ENCODE measurements at regions not wholly inside any gene's neighbourhood (a gene's known extent, or its start where the extent isn't known, plus 50 kb on each side); places are given as distances from the start of the nearest gene placed in this dataset.
A peak's percentile ranks its signal among the peaks of the same experiment; 100 is the strongest.

DNA sequence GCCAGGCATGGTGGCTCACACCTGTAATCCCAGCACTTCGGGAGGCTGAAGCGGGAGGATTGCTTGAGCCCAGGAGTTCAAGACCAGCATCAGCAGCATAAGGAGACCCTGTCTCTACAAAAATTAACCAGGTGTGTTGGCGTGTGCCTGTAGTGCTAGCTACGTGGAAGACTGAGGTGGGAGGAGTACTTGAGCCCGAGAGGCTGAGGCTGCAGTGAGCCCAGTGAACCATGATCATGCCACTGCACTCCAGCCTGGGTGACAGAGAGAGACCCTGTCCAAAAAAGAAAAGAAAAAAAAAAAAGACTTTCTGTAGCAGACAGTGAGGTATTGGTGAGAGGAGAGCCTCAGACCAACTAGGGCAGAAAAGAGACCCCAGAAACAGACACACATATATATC is 263.8 kb downstream of the XXYLT1 start:
- DNase-seq (ENCODE audit: low spot score) (peak; percentile 23), ATAC-seq (no peak)
- intact Hi-C loops (cut with DNase I): no loop called here

DNA sequence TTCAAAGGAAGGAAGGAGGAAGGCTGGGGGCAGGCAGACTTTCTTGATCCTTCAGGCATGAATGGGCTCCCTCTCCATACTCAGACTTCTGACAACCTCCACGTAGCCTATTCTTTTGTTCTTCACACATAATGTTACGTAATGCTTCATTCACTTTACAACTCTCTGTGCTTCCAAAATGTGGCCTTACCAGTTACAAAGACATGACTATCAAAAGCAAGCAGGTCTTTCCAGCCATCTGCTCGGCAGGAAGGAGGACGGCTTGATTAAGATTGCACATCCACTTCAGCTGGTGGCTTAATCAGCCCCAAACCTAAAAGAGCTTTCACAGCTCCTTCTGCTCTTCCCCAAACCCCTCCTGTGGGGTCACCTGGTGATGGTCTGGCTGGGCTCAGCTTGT is 263.2 kb downstream of the XXYLT1 start:
- peak; percentile 19 for DNase-seq (ENCODE audit: low spot score)
- no peak for ATAC-seq

DNA sequence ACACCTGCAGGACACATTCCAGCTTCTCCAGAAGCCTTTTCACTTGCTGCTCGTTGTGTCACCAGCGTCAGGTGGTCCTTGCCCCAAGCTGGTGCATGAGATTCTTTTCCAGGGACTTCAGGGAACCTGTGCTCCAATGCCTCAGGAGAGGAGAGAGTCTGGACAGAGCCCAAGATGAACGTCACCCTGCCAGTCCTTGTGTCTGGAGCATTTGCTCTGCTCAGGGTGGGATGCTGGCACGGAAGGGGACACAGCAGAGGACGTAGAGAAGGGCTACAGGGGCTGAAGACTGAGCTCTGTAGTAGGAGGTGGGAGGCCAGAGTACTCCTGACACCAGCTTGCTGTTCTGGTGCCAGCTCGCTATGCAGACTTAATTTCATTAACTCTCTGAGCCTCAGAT is 262.1 kb downstream of the XXYLT1 start:
- intact Hi-C loops (cut with DNase I): no loop called here
- no peak for DNase-seq (ENCODE audit: low spot score)
- no peak for ATAC-seq

More for the DNA sequence above, 263.2 kb downstream of the XXYLT1 start:
- intact Hi-C loops (cut with DNase I): no loop called here

DNA sequence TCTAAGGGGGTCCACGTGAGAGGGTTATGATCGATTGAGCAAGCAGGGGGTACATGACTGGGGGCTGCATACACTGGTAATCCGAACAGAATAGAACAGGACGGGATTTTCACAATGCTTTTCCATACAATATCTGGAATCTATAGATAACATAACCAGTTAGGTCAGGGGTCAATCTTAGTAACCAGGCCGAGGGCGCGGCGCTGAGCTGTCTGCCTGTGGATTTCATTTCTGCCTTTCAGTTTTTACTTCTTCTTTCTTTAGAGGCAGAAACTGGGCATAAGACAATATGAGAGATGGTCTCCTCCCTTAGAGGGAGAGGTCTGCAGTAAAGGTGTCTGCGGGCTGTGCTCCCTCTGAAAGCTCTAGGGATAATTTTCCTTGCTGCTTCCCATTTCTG is 261.3 kb downstream of the XXYLT1 start:
- intact Hi-C loops (cut with DNase I): no loop called here
- no peak for ATAC-seq
- peak; percentile 41 for DNase-seq (ENCODE audit: low spot score)

DNA sequence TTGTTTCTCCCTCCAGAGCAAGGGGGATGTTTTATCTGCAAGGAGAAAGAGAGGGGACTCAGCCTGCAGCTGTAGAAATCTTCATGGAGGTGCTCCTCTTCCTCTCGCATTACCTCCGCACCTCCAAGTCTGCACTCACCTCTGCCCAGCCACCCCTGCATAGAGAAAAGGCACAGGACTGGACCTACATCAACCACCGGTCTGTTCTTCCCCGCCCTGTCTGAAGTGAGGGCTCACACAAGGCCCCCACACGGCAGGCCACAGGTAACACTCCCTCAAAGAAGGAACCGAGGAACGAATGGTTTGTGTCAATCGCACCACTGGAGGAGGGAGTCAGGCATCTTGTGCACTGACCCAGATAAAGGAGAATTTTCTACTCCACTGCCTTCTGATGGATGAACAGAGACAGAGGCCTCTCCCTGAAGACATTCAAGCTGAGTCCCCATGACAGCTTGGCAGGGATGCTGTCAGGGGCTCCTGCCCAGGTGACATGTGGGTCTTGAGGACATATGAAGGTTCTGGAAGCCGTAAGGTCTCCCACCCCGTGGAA is 260.3 kb downstream of the XXYLT1 start:
- DNase-seq (ENCODE audit: low spot score) (peak; percentile 44), ATAC-seq (no peak)
- intact Hi-C loops (cut with DNase I): no loop called here

DNA sequence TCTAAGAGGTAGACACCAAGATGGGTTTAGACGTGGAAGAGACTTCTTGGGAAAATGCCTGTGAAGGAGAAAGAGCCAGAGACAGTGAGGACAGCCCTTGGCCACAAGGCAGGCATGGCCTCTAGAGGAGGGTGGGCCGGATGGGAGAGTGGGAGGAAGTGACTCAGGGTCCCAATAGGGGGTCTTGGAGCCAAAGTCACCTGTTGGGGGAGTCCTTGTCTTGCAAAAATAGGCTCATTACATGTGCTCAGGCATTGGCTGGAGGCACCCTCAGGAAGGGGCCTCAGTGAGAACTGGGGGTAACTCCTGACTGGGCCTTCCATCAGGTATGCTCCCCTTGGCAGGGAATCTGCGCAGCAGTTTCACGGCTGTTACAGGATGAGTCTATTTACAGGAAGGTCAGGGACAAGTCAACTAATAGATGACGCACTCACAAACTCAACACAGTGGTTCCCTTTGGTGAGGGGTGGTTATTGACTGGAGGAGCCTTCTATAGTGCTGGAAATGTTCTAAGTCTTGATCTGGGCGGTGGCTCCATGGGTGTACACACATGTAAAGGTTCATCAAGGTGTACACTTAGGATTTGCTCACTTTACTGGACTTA is 259.6 kb downstream of the XXYLT1 start:
- intact Hi-C loops (cut with DNase I): no loop called here
- peak; percentile 25 for DNase-seq (ENCODE audit: low spot score)
- ATAC-seq: no peak

DNA sequence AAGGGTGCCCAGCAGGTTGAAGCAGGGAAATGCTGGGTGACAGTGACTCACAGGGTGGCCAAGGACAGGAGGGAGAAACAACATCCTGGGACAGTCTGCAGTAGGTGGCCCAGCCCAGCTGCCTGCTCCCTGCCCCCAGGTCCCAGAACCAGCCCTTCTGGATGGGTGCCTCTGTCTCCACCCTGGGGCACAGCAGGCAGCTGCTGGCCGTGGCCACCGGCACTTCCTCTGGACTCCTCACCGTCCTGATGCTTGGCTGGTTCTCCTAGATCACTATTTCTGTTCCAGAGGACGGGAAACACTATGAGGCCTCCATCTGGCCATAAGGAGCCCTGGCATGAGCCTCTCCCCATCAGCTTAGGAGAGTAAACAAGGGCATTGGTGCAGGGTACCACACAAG is 258.9 kb downstream of the XXYLT1 start:
- intact Hi-C loops (cut with DNase I): no loop called here
- ATAC-seq (no peak), DNase-seq (ENCODE audit: low spot score) (peak; percentile 23)

DNA sequence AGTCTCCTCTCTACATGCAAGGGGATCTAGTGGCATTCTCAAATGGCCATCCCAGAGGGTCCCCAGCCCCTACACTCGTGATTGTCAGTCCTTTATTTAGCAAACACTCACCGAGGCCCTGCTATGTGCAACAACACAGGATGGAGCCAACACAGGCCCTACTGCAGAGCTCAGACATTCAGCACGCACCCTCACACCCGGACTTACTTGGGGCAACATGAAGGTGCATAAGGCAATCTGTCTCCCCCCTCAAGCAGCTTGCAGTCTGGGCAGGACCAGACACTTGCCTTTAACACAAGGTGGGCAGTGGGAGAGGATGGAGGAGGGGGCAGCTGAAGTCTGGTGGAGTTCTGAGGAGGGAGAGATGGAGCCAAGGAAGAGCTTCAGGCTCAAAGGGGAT is 258.4 kb downstream of the XXYLT1 start:
- DNase-seq (ENCODE audit: low spot score) (no peak), ATAC-seq (no peak)
- intact Hi-C loops (cut with DNase I): no loop called here

DNA sequence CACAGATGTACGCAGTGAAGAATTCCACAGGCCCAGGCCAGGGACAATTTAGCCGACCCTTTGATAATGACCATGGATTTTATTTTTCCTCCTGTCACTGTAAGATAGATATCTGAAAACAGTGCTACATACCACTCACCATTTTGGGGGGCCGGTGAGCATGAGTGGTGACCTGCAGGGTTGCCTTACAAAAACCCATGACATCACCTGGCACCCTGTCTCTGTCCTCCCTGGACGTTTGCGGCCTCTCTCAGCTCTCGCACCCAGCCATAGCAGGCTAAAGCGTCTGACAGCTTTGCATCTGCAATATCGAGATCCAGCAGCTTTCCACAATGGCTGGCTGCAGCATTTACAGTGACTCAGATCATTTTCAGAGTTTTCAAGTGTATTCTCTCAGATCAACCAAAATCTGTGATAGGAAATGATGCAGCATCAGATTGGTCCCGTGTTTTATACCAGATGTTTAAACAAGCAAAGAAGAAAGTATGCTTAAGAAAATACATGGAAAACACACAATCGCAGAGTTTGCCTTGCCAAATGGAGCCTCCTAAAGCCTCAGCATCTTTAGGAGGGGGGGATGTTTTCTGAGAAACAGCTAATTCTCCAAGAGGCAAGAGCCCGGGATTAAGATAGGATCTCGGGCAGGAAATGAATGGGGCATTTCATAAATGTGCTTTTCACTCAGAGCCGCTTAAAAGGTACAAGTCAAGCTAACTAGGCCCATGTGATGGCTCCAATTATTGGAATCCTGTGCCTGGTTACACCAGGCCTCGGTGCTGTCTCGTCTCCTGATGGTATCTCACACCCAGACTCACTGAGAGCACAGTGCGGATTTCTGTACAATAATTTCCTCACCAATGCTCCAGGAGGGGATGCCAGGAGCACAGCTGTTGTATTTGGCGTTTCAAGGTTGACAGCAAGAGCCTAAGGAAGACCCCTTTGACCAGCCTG is 257.3 kb downstream of the XXYLT1 start:
- ATAC-seq: no peak
- intact Hi-C loops (cut with DNase I): no loop called here
- no peak for DNase-seq (ENCODE audit: low spot score)

DNA sequence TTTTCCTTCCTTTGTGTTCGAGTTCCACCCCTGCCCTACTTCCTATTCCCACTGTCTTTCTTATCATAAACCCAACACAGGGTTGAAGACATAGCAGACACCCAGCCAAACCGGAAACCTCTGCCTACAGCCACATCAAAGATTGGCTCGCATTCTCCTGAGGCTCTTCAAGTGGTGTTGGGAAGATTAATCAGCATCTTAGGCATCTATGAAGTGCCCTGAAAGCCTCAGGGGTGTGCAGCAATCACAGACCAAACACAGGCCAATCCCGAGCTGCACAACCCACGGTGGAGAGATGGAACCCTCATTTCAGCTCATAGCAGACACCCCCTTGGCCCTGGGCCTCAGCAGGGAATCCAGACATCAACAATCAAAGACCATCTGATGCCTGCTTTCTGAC is 255.9 kb downstream of the XXYLT1 start:
- no peak for ATAC-seq
- intact Hi-C loops (cut with DNase I): no loop called here
- DNase-seq (ENCODE audit: low spot score): no peak

DNA sequence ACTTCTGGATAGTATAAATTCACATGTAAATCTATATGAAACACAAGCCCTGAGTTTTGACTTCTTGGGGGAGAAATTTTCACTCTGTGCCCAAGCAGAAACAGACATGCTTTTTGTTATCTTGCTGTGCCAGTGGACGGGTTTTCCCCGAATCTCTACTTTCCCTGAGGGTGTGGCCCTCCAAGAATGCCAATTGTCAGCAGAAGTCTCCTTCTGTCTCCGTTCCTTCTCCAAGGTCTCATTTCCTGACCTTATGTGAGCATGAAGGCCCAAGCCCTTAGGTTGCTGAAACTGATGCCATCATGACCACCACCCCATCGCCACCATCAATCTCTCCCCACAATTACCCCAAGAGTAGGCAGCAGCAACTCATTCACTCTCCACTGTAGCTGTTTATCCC is 253.8 kb downstream of the XXYLT1 start:
- no peak for DNase-seq (ENCODE audit: low spot score)
- no peak for ATAC-seq
- intact Hi-C loops (cut with DNase I): no loop called here
